Endothelial cell of umbilical vein (primary cell): ENCODE measurements at regions not wholly inside any gene's neighbourhood (a gene's known extent, or its start where the extent isn't known, plus 50 kb on each side); places are given as distances from the start of the nearest gene placed in this dataset.

ENCODE experiments used
- BruUV-seq: library from RNA; stranded (reverse); fragments of 400-500 nt; replicated peaks from 2 replicates; lab custom pipeline; 2021; lab: Mats Ljungman, UMichigan
- CTCF ChIA-PET: fragments of 300-600, 350-600 bp; sonication (Branson Sonifier 250); formaldehyde crosslinking; loops from one replicate; lab custom pipeline; 2021; ENCODE audit warnings: antibody characterized with exemption, inconsistent platforms; lab: Charles Lee
- POLR2A ChIA-PET: fragments of 300-600, 350-600 bp; sonication (Branson Sonifier 250); formaldehyde crosslinking; loops from one replicate; lab custom pipeline; 2021; ENCODE audit warnings: antibody characterized with exemption, inconsistent platforms; lab: Charles Lee
- DNase-seq: peaks from one replicate; pipeline ENCODE4 v3.0.0-alpha.2; 2011; ENCODE audit warnings: low read depth, low spot score
- FAIRE-seq: peaks from 2 replicates; lab custom pipeline; 2011; peaks lifted over from hg19 to GRCh38; lab: Jason Lieb, UNC
- H2AFZ ChIP-seq: 2 replicates; pipeline ENCODE4 v1.6.0; 2012; ENCODE audit warnings: low read depth, low read length, control low read depth, inconsistent platforms
- H3K27ac ChIP-seq: 2 replicates; pipeline ENCODE4 v1.5.1; 2011; ENCODE audit warnings: low read depth, mild to moderate bottlenecking, control low read depth, low read length, moderate library complexity; ENCODE audit not compliant: insufficient read depth
- H3K27me3 ChIP-seq, 2 experiments: 2 replicates each; pipeline versions ENCODE4 v1.6.0 to v1.6.1; 2011; ENCODE audit warnings: low read length in 2 of 2, mixed read lengths in 1 of 2; ENCODE audit not compliant: control insufficient read depth in 2 of 2, insufficient read depth in 2 of 2
- H3K36me3 ChIP-seq, 2 experiments: 2 replicates in 1 of 2; 3 replicates in 1 of 2; pipeline ENCODE4 v1.5.1; 2011; ENCODE audit warnings: low read length in 2 of 2, mild to moderate bottlenecking in 1 of 2, moderate library complexity in 1 of 2; ENCODE audit not compliant: control insufficient read depth in 2 of 2, insufficient read depth in 2 of 2; ENCODE audit errors: extremely low read depth in 1 of 2
- H3K4me1 ChIP-seq: 3 replicates; pipeline ENCODE4 v1.5.1; 2011; ENCODE audit warnings: mild to moderate bottlenecking, low read length; ENCODE audit not compliant: control insufficient read depth, insufficient read depth; ENCODE audit errors: extremely low read depth
- H3K4me2 ChIP-seq: 2 replicates; pipeline ENCODE4 v1.6.1; 2011; ENCODE audit warnings: low read length, control low read depth, mixed read lengths; ENCODE audit not compliant: insufficient read depth
- H3K4me3 ChIP-seq, 3 experiments: fragments of 200-600 bp in 1 of 3; sonication (generic), shearing (Covaris generic) in 1 of 3; replicated peaks in 1 of 3; 2 replicates each; pipeline ENCODE4 v1.5.1; 2011 to 2016; ENCODE audit warnings: control low read depth in 3 of 3, low read length in 3 of 3, mild to moderate bottlenecking in 2 of 3, inconsistent platforms in 1 of 3, low read depth in 1 of 3, moderate library complexity in 1 of 3; ENCODE audit not compliant: insufficient read depth in 1 of 3
- H3K79me2 ChIP-seq: 2 replicates; pipeline ENCODE4 v1.6.0; 2012; ENCODE audit warnings: low read length, inconsistent platforms; ENCODE audit not compliant: control insufficient read depth, insufficient read depth
- H3K9ac ChIP-seq: replicated peaks from 2 replicates; pipeline ENCODE3; 2011; ENCODE audit warnings: low read length, control low read depth; ENCODE audit not compliant: insufficient read depth; ENCODE audit errors: extremely low read depth
- H3K9me1 ChIP-seq: replicated peaks from 3 replicates; pipeline ENCODE4 v1.6.0; 2011; ENCODE audit warnings: mild to moderate bottlenecking, low read length; ENCODE audit not compliant: control insufficient read depth, insufficient read depth; ENCODE audit errors: extremely low read depth
- H3K9me3 ChIP-seq: replicated peaks from 2 replicates; pipeline ENCODE4 v1.5.1; 2012; ENCODE audit warnings: low read length, inconsistent platforms; ENCODE audit not compliant: control insufficient read depth, insufficient read depth
- H4K20me1 ChIP-seq: replicated peaks from 2 replicates; pipeline ENCODE3; 2011; ENCODE audit warnings: mild to moderate bottlenecking, low read length; ENCODE audit not compliant: control insufficient read depth, insufficient read depth; ENCODE audit errors: extremely low read depth
- EZH2 ChIP-seq: IDR thresholded peaks from 2 replicates; pipeline ENCODE4 v1.6.1; 2012; ENCODE audit warnings: borderline replicate concordance, low read depth, mild to moderate bottlenecking, moderate library complexity, low read length, inconsistent platforms; ENCODE audit not compliant: severe bottlenecking
- FOS ChIP-seq: IDR thresholded peaks from 2 replicates; pipeline ENCODE4 v1.6.1; 2011; ENCODE audit warnings: mild to moderate bottlenecking, low read length, moderate library complexity, borderline replicate concordance; ENCODE audit not compliant: insufficient read depth
- GATA2 ChIP-seq: IDR thresholded peaks from 2 replicates; pipeline ENCODE4 v1.7.0; 2011; ENCODE audit warnings: low read depth, mild to moderate bottlenecking, moderate library complexity, mixed read lengths, low read length; ENCODE audit not compliant: insufficient read length, insufficient read depth
- JUN ChIP-seq: IDR thresholded peaks from 2 replicates; pipeline ENCODE4 v1.6.1; 2011; ENCODE audit warnings: borderline replicate concordance, low read depth; ENCODE audit not compliant: insufficient read length, insufficient read depth
- MYC ChIP-seq: IDR thresholded peaks from one replicate; pipeline ENCODE4 v1.6.1; 2011; ENCODE audit warnings: mild to moderate bottlenecking, low read depth, low read length
- POLR2A ChIP-seq: IDR thresholded peaks from 2 replicates; pipeline ENCODE4 v1.6.1; 2012; ENCODE audit warnings: low read depth, mild to moderate bottlenecking, control low read depth, low read length
- POLR2AphosphoS5 ChIP-seq: IDR thresholded peaks from 2 replicates; pipeline ENCODE4 v1.6.1; 2012; ENCODE audit warnings: low read depth, mild to moderate bottlenecking, control low read depth, low read length, moderate library complexity; ENCODE audit not compliant: insufficient read depth
- dilution Hi-C: fragments of 300-500 bp; cut with MboI; formaldehyde crosslinking; loops from one replicate; pipeline ENCODE4 v1.15.0; 2019; ENCODE audit warnings: low sequenced_read_pairs; ENCODE audit not compliant: extremely low pct_ligation_motif_present
- intact Hi-C: fragments of 100-400 bp; cut with micrococcal nuclease; formaldehyde crosslinking; loops from one replicate; pipeline ENCODE4 v1.10.0; 2022
- TF ChIP-seq, protein P1 (sequence below), 2 donors: IDR thresholded peaks; 1 replicate in 1 of 2; 2 replicates in 1 of 2; pipeline ENCODE4 v1.5.1; 2011; ENCODE audit warnings: low read length in 2 of 2, mild to moderate bottlenecking in 2 of 2, moderate library complexity in 2 of 2, control low read depth in 1 of 2, inconsistent platforms in 1 of 2, low read depth in 1 of 2; ENCODE audit not compliant: insufficient read depth in 1 of 2; ENCODE audit errors: extremely low read depth in 1 of 2
- TF ChIP-seq, protein P2 (sequence below): IDR thresholded peaks from 2 replicates; pipeline ENCODE4 v1.6.1; 2011; ENCODE audit not compliant: insufficient read depth, insufficient read length

DNA sequence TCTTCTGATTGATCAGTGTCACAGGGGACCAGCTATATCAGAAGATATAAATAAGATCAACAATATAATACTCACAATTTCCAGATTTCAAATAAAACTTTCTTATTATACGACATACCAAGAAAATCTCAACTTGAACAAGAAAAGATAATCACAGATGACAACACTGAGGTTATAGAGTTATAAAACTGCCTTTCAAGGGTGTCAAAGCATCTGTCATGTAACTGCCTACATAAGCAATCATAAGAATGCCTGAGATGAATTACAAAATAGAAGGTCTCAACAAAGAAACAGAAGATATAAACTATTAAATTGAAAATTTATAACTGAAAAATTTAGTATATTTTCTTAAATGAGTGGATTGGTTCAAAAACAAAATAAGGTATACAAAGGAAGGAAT, 659.2 kb downstream of the SLC16A7 start:
- Histone ChIP-seq H3K27me3 (no peaks in the 10 kb centered on the region), H4K20me1 (no peaks in the 10 kb centered on the region), H3K36me3 (no peaks in the 10 kb centered on the region), H3K4me3 (no peak overlapping the region), H3K9me1 (no peaks in the 10 kb centered on the region), H3K79me2 (no peaks in the 10 kb centered on the region), H2AFZ (no peak overlapping the region), H3K4me1 (no peaks in the 10 kb centered on the region), H3K9ac (no peak overlapping the region), H3K9me3 (no peaks in the 10 kb centered on the region), H3K4me2 (no peak overlapping the region), H3K27ac (no peak overlapping the region)
- ChIA-PET CTCF (no interaction called here), POLR2A (no interaction called here)
- FAIRE-seq (no peak), DNase-seq (no peak)
- TF ChIP-seq MYC (no peak), POLR2AphosphoS5 (no peak), FOS (no peak), EZH2 (no peak), JUN (no peak), POLR2A (no peak), GATA2 (no peak)
- TF ChIP-seq, protein P1, sequence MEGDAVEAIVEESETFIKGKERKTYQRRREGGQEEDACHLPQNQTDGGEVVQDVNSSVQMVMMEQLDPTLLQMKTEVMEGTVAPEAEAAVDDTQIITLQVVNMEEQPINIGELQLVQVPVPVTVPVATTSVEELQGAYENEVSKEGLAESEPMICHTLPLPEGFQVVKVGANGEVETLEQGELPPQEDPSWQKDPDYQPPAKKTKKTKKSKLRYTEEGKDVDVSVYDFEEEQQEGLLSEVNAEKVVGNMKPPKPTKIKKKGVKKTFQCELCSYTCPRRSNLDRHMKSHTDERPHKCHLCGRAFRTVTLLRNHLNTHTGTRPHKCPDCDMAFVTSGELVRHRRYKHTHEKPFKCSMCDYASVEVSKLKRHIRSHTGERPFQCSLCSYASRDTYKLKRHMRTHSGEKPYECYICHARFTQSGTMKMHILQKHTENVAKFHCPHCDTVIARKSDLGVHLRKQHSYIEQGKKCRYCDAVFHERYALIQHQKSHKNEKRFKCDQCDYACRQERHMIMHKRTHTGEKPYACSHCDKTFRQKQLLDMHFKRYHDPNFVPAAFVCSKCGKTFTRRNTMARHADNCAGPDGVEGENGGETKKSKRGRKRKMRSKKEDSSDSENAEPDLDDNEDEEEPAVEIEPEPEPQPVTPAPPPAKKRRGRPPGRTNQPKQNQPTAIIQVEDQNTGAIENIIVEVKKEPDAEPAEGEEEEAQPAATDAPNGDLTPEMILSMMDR (IDR thresholded peaks at IDR 0.05; ENCODE audit: extremely low read depth in 1 of 2, insufficient read depth in 1 of 2, low read depth in 1 of 2, low read length in 2 of 2), result no peak
- TF ChIP-seq, protein P2, sequence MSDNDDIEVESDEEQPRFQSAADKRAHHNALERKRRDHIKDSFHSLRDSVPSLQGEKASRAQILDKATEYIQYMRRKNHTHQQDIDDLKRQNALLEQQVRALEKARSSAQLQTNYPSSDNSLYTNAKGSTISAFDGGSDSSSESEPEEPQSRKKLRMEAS, result no peak
- BruUV-seq, result no TSS peak
- dilution Hi-C loops (no loop called here), intact Hi-C loops (loop anchor here (5.0 to 10.0 kb wide), 4 partner anchors 418 to 1937 kb away; a partner anchor contains a TSS)
